GM19240 (cell line): ENCODE measurements at regions not wholly inside any gene's neighbourhood (a gene's known extent, or its start where the extent isn't known, plus 50 kb on each side); places are given as distances from the start of the nearest gene placed in this dataset.
"Not testable (repeated sequence)": the region's sequence is repeated elsewhere in the genome, so short reads cannot be mapped to it uniquely, and the experiment has no call there.

Experiments used
- DNase-seq: peaks from one replicate; pipeline ENCODE4 v3.0.0; 2011; ENCODE audit warnings: low spot score; ENCODE audit not compliant: insufficient read length

DNA sequence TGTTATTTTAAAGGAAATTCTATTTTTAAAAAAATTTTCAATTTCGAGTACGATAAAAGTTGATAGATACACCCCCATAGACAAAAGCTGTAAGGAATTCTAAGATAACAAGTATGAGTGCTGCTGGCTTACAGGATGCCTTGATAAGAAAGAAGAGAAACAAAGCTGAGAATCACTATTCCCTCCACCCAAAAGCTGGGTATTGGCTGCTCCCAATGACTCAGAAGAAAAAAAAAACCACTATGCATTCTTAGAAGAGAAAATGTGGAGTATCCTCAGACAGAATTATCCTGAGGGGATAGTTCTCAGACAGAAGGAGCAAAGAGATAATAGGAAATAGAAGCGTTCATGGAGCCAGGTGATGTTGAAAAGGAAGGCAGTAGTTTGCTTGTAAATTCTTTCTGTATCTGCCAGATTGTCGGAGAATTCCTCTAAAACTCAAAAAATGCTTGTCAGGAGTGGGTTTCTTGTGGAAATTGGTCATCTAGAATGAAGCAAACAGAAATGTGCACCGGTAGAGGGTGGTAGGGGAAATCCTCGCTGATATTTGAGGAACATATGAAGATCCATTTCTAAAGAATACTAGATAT, 217.5 kb upstream of the ADAMTS3 start:
- no peak for DNase-seq

DNA sequence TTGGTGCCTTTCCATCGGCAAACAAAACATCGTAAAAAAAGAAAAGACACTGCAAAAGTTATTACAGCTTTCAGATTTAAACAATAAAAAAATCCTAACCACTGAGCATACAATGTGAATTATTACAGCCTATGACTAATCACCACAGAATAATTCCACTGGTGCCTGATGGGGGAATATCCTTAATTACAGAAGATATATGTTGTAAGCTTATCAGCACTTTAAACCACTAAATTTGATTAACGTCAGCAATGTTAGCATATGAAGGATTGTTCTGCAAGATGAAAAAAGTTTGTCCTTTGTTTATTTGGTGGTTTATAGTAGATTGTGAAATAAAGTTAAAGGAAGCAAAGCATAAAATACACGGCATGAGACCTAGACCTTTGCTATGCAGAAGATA, 210.2 kb upstream of the ADAMTS3 start:
- no peak for DNase-seq

DNA sequence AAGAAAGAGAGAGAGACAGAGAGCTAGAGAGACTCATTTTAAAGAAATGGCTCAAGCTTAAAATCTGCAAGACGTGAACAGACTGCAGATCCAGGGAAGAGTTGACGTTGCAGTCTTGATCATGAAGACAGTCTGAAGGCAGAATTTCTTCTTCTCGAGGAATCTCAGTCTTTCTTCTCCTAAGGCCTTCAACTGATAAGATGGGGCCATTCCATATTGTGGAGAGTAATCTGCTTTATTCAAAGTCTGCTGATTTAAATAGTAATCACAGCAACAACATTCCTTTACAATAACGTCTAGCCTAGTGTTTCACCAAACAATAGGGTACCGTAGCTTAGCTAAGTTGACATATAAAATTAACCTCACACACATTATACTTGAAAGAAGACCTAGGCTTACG, 208.4 kb upstream of the ADAMTS3 start:
- DNase-seq, result no peak

DNA sequence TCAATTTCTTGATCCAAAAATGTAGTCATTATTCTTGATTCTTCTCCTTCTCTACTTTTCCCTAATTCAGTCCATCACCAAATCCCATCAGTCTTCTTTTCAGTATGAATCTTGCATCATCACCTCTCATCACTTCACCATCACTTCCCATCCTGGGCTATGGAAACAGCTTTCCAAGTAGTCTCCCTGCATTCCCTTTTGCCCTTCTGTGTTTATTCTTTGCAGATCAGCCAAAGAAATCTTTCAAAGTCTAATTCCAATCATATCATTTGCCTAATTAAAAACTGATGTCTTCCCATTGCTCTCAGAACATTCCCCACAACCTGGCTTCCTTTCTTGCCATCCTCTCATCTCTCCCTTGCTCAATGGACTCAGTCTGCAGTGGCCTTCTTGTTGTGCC, 201.7 kb upstream of the ADAMTS3 start:
- no peak for DNase-seq

DNA sequence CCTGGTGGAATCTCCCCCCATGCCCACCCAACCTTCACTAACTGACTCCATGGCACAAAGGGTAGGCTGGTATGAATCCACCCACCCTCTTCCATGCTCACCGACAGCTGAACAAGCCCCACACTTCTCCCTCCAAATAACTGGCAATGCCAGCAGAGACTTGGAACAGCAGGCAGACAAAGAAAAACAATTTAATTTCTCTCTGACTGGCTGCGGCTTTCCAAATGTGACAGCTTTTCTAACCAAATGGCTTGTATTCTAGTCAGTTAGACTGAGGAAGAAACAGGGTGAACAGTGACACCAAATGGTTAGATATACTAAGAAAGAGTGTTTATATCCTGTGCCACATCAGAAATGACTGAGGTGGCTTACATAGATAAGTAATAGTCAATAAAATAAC, 199.3 kb upstream of the ADAMTS3 start:
- no peak for DNase-seq

DNA sequence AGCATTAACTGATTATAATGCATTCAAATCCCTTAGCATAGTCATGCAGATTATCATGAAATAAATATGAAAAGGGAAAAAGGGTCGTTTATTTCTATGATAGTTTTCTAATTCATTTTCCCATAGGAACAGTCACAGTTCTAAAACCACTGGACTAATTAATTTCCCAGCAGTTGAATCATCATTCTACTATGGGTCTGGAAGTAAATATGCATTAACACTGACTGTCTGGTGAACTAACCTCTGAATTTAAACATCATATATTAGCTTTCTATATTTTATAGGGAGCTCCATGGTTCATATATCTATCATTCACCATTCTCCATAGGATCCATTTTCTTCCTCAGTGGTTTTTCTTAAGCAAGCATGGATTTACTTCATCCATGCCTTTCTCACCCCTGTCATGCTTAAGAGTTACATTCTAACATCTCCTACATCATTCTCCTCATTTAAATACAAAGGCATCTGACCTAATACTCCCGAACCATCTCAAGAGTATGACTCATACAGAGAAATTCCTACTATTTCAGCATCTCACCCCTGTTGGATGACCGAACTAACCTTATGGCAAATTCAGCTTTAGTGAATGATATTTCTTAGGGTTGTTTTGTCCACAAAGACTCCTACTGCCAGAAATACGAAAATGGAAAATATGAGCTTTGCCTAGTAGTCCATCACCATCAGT, 198.7 kb upstream of the ADAMTS3 start:
- DNase-seq, result no peak

DNA sequence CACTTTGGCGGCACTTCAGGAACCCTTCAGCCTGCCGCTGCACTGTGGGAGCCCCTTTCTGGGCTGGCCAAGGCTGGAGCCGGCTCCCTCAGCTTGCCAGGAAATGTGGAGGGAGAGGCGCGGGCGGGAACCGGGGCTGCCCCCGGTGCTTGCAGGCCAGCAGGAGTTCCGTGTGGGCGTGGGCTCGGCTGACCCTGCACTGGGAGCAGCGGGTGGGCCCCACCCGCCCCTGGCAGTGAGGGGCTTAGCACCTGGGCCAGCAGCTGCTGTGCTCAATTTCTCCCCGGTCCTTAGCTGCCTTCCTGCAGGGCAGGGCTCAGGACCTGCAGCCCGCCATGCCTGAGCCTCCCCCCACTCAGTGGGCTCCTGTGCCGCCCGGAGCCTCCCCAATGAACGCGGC, 196.8 kb upstream of the ADAMTS3 start:
- not testable (repeated sequence) for DNase-seq

DNA sequence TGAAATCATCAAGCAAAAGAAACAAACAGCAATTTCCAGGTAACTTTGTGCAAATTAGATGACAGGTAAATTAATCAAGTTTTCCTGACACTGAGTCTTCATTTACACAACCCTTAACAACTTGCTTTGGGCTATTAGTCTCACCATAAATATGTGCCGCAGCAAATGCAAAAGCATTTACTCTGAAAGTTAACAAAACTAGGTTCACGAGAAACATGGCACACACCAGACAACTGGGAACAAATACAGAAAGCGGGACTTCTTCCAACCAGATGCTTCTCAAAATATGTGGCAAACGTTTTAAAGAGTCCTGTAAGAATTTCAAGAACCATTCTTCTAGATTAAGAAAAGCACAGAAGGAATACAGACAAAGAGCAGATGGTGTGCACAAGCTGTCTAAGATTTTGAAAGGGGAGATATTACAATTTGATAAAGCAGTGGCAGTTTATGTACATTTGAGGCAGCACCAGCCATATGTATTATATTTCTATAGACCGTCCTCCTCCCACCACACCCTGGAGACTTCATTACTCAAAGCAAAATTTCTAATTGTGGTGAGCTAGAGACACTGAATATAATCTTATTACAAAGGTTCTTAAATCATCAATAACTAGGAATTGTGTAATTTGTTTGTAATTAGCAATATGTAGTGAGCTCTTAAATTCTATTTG, 192.5 kb upstream of the ADAMTS3 start:
- no peak for DNase-seq

DNA sequence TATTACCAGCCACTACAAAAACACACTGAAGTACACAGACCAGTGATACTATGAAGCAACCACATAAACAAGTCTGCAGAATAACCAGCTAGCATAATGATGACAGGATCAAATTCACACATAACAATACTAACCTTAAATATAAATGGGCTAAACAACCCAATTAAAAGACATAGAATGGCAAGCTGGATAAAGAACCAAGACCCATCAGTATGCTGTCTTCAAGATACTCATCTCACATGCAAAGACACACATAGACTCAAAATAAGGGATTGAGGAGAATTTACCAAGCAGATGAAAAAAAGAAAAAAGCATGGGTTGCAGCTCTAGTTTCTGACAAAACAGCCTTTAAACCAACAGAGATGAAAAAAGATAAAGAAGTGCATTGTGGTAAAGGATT, 184.4 kb upstream of the ADAMTS3 start:
- not testable (repeated sequence) for DNase-seq

DNA sequence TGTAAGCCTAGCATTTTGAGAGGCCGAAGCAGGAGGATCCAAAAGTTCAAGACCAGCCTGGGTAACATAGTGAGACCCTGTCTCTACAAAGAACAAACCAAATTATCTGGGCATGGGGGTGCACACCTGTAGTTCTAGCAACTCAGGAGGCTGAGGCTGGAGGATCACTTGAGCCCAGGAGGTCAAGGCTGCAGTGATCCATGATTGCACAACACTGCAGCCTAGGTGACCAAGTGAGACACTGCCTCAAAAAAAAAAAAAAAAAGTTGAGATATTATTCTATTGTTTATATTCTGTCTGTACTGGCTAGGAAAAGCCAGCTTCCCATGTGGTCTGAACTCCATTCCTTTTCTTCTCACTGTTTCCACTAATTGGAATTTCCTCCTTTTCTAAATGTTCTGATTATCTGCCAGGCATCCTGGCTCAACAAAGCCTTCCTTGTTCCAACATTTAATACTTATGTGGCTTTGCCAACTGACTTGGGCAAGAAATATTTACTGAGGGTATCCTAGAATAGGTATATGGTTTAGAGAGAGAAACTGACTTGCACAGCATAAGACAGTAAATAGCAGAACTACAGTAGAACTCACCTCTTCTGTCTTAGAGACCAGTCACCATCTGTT, 175.2 kb upstream of the ADAMTS3 start:
- no peak for DNase-seq

DNA sequence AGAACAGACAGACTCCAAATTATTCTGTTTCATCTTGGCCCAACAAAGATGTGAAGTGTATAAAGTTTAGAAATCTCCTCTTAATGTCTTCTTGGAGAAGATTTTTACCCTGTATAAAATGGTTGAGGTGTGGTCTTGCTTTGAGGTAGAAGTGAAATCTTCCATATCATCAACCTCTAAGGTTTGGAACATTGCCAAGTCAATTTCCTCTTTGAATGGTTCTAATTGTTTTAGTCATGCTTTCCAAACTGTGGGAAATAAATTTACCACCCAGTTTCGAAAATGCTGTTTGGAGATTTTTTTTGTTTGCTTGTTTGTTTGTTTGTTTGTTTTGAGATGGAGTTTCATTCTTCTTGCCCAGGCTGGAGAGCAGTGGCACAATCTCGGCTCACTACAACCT, 174.1 kb upstream of the ADAMTS3 start:
- no peak for DNase-seq

DNA sequence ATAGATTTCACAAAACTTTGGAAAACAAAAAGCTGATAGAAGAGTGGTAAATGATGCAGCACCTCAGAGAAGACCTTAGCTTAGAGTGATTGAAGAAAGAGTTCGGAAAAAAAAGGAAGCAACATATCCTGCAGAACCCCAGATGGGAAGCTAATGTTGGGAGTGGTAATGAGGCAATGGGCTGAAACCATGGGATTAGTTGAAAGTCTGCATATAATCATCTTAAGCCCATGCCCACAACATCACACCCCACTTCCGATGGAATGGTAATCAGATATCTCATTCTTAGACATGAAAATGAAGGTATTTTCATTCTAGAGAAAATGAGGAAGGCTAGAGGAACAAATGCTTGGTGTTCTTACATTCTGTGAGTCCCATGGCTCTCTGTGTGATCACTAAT, 146.3 kb upstream of the ADAMTS3 start:
- no peak for DNase-seq

DNA sequence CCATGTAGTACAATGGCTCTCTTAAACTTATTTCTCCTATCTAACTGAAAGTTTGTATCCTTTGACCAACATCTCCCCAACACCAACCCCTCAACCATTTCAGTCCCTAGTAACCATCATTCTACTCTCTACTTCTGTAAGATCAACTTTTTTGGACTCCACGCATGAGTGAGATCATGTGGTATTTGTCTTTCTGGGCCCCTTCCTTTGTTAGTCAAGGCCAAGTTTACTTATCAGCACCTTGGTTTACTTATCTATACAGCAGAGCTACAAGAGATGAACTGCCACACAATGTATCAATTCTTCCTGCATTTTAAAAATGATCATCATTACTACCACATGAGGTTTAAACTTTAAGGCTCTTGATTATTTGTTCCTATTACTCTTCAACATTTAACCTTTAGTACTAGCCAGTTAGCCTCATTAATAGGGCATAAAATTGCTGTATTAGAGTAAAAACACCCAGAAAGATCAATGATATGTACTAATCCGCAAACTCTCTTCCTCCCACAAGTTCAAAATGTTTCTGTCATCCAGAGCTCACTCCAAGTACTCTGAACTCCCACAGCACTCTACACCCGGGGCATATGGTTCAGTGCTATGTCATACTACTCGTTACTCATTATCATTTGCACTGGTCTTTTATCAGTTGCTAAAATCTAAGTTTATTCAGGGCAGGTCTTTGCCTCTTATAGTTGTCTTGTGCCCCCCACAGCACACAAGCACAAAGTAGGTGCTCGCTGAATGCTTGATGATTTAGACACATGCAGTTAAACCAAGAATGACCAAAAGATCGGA, 145.7 kb upstream of the ADAMTS3 start:
- no peak for DNase-seq

DNA sequence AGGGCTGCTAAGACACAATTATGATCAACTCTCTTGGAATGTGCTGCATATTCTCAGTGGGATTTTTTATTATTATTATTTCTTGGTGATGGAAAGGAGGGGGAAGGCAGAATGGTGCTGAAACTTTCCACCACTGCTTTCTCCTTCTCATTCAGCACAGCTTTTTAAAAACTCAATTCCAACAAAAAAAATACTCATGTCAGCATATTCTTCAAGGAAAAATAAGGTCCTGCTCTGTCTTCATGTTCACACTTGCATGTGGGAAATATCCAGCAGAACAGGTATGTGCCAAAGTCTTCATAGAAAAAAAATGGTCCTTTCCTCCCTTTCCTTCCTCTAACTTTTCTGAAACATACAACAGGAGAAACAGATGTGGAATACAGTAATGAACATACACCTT, 144.0 kb upstream of the ADAMTS3 start:
- DNase-seq, result no peak

DNA sequence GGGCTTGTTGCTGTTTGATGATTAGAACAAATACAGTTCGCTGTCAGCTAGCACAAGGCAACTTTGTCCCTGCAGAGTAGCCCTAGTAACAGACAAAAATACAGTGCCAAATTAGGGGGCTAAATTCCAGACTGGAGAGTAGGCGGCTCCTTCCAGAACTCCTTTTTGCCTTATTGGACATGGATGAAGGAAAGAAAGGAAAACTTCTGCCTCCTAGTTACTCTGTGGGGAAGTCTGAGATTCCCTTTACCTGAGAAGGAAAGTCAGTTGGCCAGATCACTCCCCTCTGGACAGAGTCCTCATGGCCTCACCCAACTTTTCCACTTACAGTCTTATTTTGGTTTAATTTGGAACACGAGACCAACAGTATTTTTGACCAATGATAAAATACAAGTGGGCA, 140.5 kb upstream of the ADAMTS3 start:
- DNase-seq, result no peak

DNA sequence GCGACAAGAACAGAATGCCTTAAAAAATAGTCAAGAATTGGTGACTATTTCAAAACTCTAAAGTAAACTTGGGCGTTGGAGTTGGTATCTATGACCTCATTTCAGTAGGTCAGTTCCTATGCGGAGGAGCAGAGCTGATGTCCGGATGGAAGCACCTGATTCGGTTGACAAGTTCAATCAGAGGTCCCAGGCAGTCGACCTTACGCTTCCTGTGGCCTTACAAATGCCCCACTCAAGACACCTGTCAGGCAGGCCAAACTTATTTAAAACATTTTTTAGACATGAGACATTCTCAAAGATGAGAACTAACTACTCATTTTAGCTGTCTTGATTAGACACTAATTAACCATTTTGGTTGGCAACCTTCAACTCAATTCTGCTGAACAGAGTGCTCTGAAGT, 137.7 kb upstream of the ADAMTS3 start:
- no peak for DNase-seq

DNA sequence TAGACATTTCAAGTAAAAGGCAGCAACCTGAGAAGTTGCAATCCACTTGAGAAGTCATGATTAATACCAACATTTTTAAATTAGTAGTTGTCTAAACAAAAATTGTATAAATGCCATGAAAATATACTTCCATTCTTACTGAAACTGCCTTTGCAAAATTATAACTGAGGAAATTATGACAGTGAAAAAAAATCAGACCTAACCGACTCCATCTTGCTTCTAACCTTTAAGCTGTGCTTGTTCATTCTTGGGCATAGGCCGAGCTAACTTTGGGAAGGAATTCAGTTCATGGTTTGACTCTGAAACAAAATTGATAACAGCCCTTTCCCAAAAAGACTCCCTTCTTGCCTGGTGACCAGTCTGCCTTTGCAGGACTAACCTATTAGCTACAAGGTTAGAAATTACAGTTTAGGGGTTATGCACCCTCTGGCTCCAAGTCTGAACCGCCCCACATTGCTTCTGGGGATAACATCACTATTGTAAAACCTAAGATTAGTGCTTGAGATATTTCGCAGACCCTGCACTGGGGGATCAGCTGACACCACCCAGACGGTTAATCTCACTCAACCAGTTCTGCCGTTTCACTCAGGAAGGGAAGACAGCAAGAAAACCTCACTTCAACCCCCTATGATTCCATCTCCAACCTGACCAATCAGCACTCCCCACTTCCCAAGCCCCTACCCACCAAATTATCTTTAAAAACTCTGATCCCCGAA, 136.1 kb upstream of the ADAMTS3 start:
- DNase-seq, result not testable (repeated sequence)

DNA sequence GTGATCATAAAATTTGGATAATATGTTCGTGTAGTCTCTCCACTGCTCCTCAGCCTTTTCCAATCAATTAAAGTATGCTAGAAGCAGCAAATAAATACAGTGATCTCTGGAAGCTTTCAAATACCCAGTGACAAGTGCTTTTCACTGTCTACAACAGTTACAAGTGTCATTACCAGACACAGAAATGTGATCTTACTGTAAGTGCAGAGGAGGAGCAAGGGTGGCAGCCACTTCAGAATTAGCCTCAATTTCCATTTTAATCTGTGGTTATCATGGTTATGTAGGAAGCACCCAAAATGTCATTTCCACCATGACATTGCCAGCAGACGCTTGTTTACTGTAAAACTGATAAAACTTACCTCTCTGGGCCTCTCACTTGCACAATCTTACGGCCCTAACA, 133.9 kb upstream of the ADAMTS3 start:
- DNase-seq, result no peak

DNA sequence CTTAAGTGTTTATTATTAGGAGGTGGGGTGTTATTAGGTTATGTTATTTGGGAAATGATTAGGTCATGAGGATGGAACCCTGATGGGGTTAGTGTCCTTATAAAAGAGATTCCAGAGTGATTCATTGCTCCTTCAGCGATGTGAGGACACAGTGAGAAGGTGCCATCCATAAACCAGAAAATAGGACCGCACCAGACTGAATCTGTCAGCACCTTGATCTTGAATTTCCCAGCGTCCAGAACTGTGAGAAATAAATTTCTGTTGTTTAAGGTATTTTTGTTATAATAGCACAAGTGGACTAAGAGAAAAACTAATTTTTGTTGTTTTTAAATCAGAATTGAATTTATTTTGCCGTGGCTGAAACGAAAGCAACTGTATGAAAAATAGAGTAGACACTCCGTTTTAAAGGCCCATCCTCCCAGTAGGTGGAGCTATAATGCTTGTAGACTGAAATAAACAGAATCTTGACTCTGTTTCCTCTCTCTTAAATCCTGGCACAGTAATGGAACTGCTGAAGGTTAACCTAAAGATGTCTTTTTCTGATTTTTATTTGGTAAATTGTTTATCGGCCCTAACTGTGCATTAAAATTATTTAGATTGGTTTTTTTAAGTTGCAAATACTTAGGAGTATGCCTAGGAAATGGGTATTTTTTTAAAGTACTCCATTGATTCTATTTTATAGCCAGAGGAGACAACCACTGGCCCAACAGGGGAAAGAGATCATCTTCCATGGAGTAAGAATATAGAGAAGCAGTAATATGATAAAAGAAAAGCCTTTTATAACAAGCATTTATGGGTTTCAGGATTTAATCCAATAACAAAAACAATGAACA, 133.2 kb upstream of the ADAMTS3 start:
- DNase-seq, result peak; percentile 16

DNA sequence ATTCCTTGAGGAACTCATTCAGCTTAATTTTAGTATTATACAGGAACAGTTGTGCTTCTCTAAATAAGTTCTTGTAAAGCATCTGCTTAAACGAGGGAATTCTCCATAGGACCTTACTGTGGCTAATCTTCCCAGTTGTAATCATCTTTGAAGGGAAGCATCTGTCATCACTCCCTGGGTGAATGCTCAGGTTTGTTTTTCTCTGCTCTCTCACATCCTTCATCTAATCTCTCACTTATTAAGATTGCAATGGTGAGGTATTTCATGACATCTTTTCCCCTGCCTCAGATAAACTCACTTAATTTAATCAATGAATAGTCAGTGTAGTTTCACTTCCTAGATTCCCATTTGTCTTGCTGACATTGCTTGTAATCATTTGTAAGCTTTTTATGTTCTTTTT, 121.8 kb upstream of the ADAMTS3 start:
- DNase-seq, result no peak
